ENCODE measurements at regions not wholly inside any gene's neighbourhood (a gene's known extent, or its start where the extent isn't known, plus 50 kb on each side); places are given as distances from the start of the nearest gene placed in this dataset.

GRCh38 chr13:22726726-22727125 lies 454.1 kb upstream of the SGCG start:
- TF ChIP-seq POLR2A (IDR thresholded peaks at IDR 0.05) (no peak), CTCF (IDR thresholded peaks at IDR 0.05) (no peak), POLR2AphosphoS5 (IDR thresholded peaks at IDR 0.05) (no peak)
